Esophagus muscularis mucosa (tissue), 3 donors: ENCODE measurements at regions not wholly inside any gene's neighbourhood (a gene's known extent, or its start where the extent isn't known, plus 50 kb on each side); places are given as distances from the start of the nearest gene placed in this dataset.

Experiments used
- CTCF ChIP-seq, 3 experiments: fragments of 200-600 bp in 2 of 3; fragments of 450-650 bp in 1 of 3; sonication (generic) in 2 of 3; IDR thresholded peaks; one replicate each; pipeline ENCODE4 v1.5.1; 2017 to 2019; ENCODE audit warnings: antibody characterized with exemption in 3 of 3, mild to moderate bottlenecking in 2 of 3, moderate library complexity in 1 of 3
- POLR2A ChIP-seq: fragments of 450-650 bp; IDR thresholded peaks from one replicate; pipeline ENCODE4 v1.6.1; 2017; ENCODE audit warnings: antibody characterized with exemption, moderate library complexity, mild to moderate bottlenecking, low read depth
- POLR2AphosphoS5 ChIP-seq, 2 donors: sonication (generic); formaldehyde crosslinking; IDR thresholded peaks; one replicate each; pipeline ENCODE4 v1.6.1; 2017; ENCODE audit warnings: antibody characterized with exemption in 2 of 2

GRCh38 chr4:187192266-187192665 lies 468.6 kb upstream of the FAT1 start:
- TF ChIP-seq POLR2A (no peak), POLR2AphosphoS5 (IDR thresholded peaks at IDR 0.05) (no peak), CTCF (IDR thresholded peaks at IDR 0.05) (no peak)
